Left kidney (tissue), 1 donor: ENCODE measurements at regions not wholly inside any gene's neighbourhood (a gene's known extent, or its start where the extent isn't known, plus 50 kb on each side); places are given as distances from the start of the nearest gene placed in this dataset.

Experiments
- DNase-seq: peaks from one replicate; pipeline ENCODE4 v3.0.0-alpha.2; 2013

DNA sequence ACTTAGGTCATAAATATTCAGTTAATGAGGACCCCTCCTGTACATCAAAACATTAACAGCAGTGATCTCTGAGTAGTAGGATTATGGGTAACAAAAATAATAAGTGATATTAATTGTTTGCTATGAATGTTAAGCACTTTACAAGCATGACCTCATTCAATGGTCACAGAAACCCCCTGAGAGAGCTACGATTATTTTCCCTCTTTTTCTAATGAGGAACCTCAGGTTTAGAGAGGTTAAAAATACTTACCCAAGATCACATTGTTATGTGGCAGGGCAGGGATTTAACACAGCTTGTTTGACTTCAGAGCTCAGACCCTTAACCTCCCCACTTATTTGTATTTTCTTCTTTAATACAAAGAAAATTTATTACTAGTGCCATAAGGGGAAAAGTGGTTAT lies 228.2 kb downstream of the TBL1XR1 start:
- no peak for DNase-seq

DNA sequence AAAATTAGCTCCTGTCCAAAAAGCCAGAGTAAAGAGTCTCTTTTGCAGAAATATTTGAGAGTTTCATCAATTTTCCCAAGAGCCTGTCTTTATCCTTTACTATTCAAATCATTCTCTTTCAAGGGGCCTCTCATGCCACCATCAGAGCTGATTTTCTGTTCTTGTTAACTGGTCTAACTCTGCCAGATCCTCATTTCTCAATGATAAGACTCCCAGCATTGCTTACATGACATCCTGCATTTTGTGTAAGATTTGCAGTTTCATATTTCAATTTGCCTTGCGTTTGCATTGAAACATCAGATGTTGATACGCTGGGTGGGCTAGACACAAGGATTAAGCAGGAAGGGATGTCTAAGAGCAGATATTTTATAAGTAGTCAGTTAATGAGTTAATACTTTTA lies 228.7 kb downstream of the TBL1XR1 start:
- DNase-seq = no peak

GRCh38 chr3:176967522-176967921 lies 229.8 kb downstream of the TBL1XR1 start:
- DNase-seq = no peak

GRCh38 chr3:176964661-176965060 lies 232.6 kb downstream of the TBL1XR1 start:
- DNase-seq = no peak

GRCh38 chr3:176961916-176962315 lies 235.4 kb downstream of the TBL1XR1 start:
- no peak for DNase-seq

- DNase-seq = no peak
Measured at GRCh38 chr3:176959867-176960266, 237.4 kb downstream of the TBL1XR1 start.

GRCh38 chr3:176958560-176958959 lies 238.7 kb downstream of the TBL1XR1 start:
- no peak for DNase-seq

GRCh38 chr3:176954517-176954916 lies 242.8 kb downstream of the TBL1XR1 start:
- DNase-seq = no peak

DNA sequence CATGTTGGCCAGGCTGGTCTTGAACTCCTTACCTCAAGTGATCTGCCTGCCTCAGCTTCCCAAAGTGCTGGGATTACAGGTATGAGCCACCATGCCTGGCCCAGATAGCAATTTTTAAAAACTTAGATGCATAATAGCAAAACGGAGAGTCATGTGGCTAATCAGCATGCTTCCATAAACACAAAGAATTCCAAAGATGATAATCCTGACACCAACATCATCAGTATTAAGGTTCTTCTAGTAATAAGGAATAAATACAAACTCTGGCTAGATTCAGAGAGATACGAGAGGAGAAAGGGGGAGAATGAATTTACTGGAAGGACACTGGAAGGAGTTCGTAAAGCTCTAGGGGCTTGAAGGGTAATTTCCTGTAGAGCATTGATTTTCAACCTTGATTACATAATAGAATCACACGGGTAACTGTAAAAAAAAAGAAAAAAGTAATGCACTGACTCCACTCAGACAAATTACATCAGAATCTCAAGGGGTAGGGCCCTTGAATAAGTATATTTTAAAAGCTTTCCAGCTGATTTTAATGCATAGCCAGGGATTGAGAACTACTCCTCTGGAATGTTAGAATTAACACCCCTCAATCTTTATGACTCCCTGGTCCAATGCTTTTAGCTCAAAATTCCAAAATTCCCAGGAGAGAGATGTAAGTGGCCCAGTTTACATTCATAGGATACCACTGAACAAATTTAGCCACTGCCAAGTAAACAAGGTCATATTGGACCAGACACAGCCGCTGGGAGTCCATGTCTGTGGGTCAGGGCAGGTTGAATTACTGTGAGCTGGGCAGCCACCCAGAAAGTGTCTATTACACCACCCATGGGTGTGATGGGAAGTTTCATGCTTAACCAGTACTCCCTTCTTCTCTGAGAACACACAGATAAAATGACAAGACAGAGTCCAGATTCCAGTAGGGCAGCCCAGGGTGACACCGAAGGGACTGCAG lies 243.9 kb downstream of the TBL1XR1 start:
- no peak for DNase-seq

DNA sequence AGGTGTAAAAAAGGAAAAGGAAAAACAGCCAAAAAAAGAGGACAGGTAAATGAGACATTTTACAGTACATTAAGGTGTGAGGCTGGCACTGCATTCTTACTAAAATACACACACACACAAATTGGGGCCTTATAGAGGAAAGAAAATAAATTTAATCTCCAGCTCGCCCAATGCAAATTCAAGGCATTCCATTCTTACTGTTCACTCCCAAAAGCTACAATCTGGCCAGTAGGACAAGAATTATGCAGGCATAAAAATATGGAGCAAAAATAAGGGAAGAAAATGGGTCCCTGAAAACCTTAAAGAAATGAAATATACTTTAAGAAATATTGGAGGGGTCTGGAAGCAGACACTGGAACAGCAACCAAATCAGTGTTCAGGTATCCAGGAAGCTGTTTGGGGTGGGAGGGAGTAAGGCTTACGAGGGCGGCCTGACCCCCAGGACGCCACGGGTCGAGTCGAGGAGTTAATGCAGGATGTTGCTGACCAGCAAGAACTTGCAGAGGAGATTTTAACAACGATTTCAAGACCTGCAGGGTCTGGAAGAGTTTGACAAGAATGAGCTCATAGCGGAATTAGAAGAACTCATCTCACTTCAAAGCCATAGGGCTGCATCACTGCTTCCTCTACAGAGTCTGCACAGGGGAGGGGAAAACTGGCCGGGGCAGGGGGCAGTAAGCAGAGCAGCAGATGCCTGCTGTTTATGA lies 245.5 kb downstream of the TBL1XR1 start:
- no peak for DNase-seq

GRCh38 chr3:176951144-176951543 lies 246.1 kb downstream of the TBL1XR1 start:
- no peak for DNase-seq

DNA sequence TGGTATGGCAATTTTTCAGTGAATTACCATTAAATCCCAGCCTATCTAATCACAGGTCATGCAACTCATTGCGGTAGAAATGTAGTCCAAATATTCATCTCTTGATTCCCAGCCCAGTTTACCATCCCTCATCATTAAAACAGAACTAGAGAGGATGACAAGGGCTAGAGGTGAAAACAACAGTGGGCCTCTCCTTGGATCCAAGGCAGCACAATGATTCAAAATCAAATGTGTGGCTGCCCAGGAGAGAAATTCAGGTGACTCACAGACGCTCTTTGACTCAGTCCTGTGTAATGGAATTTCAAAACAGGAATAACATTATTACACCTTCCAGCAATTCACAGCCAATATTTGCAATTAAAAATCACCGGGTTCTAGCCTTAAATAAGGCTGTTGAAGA lies 246.5 kb downstream of the TBL1XR1 start:
- no peak for DNase-seq

DNA sequence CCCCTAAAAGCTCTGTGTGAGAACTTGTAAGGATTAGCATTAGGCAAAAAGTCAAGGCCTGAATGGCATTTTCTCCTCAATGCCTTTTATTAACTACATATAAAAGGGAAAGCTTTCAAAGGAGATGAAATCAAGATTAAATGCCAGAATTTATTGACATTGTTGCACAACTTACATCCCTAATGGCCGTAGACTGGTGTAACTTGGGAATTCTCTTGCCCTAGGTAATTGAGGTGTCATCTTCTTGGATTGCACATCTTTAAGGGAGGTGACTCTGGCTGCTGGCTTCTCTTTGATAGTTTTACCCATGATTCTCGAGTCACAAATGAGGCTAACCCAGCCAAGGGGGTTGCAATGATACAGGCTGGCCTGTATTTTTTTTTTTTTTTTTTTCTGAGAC lies 249.1 kb downstream of the TBL1XR1 start:
- no peak for DNase-seq

DNA sequence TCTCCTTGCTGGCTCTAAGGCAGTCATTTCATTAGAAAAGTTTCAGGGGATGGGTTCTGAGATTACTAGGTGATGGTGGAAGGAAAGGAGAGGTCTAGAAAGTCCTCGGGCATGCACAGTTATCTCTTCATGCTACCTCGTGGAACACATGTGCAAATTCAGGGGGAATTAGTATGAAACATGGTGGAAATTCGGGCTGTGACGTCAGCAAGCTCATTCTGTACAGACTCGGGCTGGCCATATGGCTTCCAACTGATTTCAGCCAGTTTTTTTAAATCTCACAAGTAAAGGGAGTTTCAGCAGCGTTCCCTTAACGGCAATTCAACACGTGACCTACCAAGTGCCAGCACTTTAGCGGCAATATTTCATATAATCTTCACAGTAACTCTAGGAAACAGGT lies 251.1 kb downstream of the TBL1XR1 start:
- no peak for DNase-seq

DNA sequence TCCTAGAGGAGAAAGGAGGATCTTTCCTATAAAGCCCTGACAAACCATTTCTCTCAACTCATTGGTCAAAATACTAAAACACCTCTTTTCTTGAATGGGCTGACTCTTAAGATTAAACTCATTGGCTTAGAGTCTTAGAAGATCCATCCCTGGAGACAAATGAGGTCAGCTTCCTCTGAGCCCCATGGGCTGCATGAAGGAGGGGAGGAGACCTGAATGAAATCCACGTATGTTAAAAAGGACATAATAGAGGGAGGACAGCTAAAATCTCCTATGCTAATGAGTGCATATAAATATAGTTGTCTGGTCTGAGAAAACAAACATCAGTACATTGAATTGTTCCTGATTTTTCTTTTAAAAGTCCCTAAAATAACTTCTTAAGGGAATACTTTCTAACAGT lies 255.0 kb downstream of the TBL1XR1 start:
- DNase-seq = no peak

DNA sequence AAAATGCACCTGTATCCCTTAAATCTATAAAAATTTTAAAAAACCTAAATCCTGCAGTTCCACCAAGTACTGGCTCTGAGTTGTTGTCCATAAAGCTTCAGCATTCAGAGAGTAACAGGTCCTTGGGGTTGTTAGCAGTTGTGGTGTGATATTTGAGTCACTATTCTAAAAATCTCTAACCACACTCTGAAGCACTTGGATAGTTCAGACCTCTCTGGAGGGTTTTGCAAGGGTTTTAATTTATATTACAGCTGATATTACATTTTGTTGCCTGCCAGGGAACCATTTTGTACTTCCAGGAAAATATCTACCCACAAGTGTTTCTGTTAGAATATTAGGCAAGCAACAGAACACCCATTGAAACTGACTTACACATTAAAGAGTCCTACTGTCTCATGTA lies 255.6 kb downstream of the TBL1XR1 start:
- no peak for DNase-seq

DNA sequence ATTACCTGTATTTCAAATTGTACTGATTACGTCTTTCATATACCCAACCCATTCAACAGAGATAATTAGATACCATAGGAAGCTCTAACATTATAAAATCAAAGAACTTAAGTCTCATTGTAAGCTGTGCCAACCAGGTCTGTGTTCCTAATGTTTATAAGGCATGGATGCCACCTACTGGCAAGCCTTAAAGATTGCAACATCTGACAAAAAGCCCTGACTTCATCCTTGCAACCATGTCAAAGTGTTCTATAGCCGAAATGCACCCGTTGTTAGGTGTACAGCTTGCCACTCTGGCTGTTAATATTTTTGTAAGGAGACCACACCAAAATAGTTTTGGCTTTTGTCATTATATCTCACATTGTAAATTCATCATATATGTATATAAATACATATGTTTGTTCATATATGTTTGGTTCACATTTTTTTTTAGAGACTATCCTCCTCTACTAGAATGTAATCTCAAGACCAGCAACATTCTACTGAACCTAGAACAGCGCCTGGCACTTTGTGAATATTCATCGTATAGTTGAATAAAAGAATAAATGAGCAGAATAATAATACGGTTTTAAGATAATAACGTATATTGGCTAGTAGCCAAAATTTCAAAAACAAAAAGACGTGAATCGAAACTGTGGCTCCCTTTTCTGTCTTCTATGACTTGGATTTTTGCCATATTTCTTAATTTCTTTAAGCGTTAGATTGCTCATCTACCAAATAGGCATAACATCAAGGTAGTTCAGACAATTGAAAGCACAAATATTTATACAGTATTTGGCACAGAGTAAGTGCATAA lies 258.1 kb downstream of the TBL1XR1 start:
- peak; percentile 68 for DNase-seq

DNA sequence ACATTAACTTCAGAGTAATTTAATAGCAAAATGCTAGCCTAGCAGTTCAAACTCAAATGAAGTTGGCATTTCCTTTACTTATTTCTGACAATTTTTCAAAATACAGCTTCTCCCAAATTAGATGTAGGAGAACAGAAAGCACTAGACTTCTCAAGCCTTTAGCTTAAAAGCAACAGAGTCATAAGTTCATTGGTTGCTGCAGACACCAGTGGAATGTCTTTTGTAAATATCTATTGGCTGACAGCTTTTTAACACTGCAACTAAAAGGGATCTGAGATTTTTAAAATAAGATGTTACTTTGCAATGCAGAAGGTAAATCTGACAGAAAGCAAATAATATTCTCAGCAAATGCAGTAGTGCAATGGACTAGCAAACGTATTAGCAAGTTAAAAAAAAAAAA lies 259.3 kb downstream of the TBL1XR1 start:
- DNase-seq = no peak

DNA sequence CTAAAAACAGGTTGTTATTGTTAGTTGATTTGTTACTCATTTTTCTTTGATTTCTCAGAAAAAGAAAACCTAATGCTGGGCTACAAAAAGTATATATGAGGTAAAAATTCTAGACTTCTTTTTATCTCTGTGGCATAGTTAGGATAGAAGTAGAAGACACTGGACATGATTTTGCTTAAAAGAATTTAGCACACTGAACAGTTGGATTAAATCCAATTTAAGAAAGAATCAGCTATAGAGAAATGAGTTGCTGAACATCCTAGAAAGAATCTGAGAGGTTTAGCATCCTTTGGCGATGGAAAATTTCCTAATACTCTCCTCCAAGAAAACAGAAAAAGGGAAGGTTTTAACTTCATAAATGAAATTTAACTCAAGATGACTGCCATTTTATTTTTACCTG lies 259.7 kb downstream of the TBL1XR1 start:
- no peak for DNase-seq

GRCh38 chr3:176935194-176935888 lies 261.9 kb downstream of the TBL1XR1 start:
- DNase-seq = no peak

DNA sequence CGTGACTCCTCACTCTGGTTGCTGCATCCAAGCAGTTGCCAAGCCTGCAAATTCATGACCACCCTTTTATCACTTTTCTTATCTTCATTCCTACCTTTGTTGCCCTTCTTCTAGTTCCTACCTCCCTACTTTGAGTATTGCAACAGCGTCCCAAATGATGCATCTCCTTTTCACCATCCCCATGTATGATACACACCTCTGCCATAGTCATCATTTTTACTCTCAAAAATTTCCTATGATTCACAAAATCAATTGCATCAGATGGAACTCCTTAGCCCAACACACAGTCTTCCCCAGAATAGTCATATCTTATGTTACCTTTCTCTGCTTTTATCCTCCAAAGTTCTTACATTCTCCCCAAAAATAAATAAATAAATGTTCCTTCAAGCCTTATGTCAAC lies 262.6 kb downstream of the TBL1XR1 start:
- no peak for DNase-seq

DNA sequence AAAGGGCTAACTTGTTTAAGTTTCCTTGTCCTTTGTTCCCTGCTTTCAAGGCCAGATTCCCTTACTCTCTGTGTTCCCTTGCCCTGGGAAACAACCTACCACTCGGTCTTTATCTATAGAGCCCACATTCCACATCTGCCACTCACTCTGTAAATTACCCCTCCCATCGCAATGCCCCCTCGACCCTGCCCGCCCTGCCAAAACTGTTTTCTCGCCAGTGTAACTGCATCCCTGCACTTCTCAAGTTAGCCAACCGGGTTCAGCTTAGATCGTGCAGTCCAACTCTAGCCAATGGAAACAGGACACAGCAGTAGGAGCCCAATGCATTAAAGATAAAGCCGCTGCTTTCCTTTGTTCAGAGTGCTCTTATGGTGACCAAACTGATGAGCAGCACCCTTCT lies 263.6 kb downstream of the TBL1XR1 start:
- DNase-seq = no peak
